Stimulated activated CD4-positive, alpha-beta T cell treated with anti-CD3 and anti-CD28 coated beads, TNF-alpha, amount 100 ng/mL, for 24 hours (primary cell): ENCODE measurements at regions not wholly inside any gene's neighbourhood (a gene's known extent, or its start where the extent isn't known, plus 50 kb on each side); places are given as distances from the start of the nearest gene placed in this dataset.

ENCODE experiments used
- DNase-seq, 3 experiments: peaks; one replicate each; pipeline ENCODE4 v3.0.0-alpha.2; 2020; ENCODE audit warnings: low read depth in 3 of 3

DNA sequence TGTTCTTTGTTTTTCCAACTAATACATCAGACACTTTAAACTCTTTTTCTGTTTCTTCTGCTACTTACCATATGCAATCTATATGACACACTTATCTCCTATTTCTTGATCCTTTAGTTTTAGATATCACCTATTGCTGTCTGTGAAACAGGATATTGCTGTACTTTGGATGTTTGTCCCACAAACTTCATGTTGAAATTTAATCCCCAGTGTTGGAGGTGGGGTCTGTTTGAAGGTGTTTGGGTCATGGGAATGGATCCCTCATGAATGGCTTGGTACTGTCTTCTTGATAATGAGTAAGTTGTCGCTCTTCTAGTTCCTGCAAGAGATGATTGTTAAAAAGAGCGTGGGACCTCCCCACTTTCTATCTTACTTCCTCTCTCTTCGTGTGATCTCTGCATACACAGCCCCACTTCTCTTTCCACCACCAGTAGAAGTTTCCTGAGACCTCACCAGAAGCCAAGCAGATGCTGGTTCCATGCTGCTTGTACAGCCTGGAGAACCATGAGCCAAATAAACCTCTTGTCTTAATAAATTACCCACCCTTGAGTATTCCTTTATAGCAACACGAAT lies 244.2 kb downstream of the NHLRC3 start:
- DNase-seq, result no peak

DNA sequence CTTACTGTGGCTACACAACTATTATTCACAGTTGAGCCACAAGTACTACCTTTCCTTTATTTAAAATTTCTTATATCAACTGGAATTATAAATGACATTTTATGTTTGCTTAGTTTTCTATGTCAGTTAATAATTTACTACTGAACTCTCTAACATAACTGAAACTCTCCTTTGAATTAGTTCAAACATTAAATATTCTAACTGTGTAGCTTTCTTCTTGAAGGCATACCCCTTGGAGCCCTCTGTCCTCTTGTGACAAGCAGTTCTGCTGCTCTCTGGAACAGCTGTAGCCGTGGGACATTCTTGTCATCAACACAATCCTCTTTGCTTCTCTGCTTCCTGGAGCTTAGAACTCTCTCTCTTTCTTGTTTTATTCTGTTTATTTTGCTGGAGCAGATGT lies 244.8 kb downstream of the NHLRC3 start:
- no peak for DNase-seq

DNA sequence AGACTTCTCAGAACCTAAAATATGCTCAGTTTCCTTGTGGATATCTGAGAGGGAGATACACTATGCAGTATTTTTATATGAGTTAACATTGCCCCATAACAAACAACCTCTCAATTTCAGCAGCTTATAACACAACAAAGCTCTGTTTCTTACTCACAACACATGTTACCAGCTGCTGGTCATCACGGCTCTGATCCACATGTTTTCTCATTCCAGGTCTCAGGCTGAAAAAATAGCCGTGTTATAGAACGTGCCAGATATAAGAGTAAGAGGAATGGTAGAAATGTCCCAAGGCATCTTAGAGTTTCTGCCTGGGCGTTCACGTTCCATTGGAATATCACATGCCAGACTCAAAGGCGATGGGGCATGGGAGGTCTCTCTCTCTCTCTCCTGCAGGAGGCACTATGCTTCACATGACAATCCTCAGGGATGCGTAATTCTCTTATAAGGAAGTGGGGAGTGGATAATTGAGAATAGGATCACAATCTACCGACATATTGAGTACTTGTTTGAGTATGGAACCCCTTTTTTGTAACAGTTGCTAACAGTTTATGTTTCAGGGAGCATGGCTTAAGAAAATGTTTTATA lies 246.6 kb downstream of the NHLRC3 start:
- no peak for DNase-seq
